SK-N-MC (cell line): ENCODE measurements at regions not wholly inside any gene's neighbourhood (a gene's known extent, or its start where the extent isn't known, plus 50 kb on each side); places are given as distances from the start of the nearest gene placed in this dataset.

Experiments used
- EZH2 ChIP-seq: fragments of 200-600 bp; sonication (generic); IDR thresholded peaks from one replicate; pipeline ENCODE4 v1.6.1; 2017; ENCODE audit warnings: antibody characterized with exemption
- POLR2AphosphoS5 ChIP-seq: IDR thresholded peaks from 2 replicates; pipeline ENCODE4 v1.6.1; 2012; ENCODE audit warnings: mild to moderate bottlenecking, low read depth, low read length, borderline replicate concordance

DNA sequence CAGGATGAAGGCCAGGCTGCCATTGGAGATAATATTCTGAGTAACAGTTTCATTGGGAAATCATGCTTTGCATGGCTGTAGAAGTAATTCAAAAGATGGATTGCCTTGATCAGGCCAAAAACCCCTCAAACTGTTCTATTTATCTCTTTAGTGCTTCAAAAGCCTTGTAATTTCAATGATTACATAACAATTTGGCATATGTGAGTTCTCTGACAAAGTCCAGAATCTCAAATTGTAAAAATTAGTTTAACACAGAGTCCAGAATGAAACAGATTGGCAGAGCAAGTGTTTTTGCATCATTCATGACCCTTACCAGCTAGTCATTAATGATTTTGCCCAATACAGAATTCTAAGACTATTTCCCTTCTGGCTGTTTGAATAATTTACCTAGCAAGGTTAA lies 347.3 kb downstream of the SPRY1 start:
- TF ChIP-seq POLR2AphosphoS5: no peak
- no peak for TF ChIP-seq EZH2
